ENCODE measurements at regions not wholly inside any gene's neighbourhood (a gene's known extent, or its start where the extent isn't known, plus 50 kb on each side); places are given as distances from the start of the nearest gene placed in this dataset.

- no peak overlapping the region for H3K27ac ChIP-seq
- H3K9me3 ChIP-seq: no peaks in the 10 kb centered on the region
- ATAC-seq (no peak), DNase-seq (no peak)
- H3K27me3 ChIP-seq: no peaks in the 10 kb centered on the region
- intact Hi-C loops (cut with DNase I): no loop called here
- no peaks in the 10 kb centered on the region for H3K4me1 ChIP-seq
- no peaks in the 10 kb centered on the region for H3K36me3 ChIP-seq
- no peak for TF ChIP-seq CTCF (IDR thresholded peaks at IDR 0.05)
- no peak overlapping the region for H3K4me3 ChIP-seq
These were observed 210.9 kb upstream of the E2F8 start for GRCh38 chr11:19451609-19452008.

- Histone ChIP-seq H3K4me3 (no peak overlapping the region), H3K27ac (no peak overlapping the region), H3K36me3 (no peaks in the 10 kb centered on the region), H3K9me3 (no peaks in the 10 kb centered on the region), H3K4me1 (no peaks in the 10 kb centered on the region), H3K27me3 (no peaks in the 10 kb centered on the region)
- TF ChIP-seq CTCF (IDR thresholded peaks at IDR 0.05): no peak
- intact Hi-C loops (cut with DNase I): no loop called here
- ATAC-seq (no peak), DNase-seq (no peak)
These were observed 209.5 kb upstream of the E2F8 start for GRCh38 chr11:19450282-19450681.

- no peak overlapping the region for H3K27ac ChIP-seq
- ATAC-seq (no peak), DNase-seq (peak in 2 of 4 donors; percentile 25 to 55)
- no peaks in the 10 kb centered on the region for H3K27me3 ChIP-seq
- H3K36me3 ChIP-seq: no peaks in the 10 kb centered on the region
- intact Hi-C loops (cut with DNase I): no loop called here
- TF ChIP-seq CTCF (IDR thresholded peaks at IDR 0.05): no peak
- H3K4me3 ChIP-seq: no peak overlapping the region
- H3K4me1 ChIP-seq: no peaks in the 10 kb centered on the region
- no peaks in the 10 kb centered on the region for H3K9me3 ChIP-seq
These were observed 207.9 kb upstream of the E2F8 start for GRCh38 chr11:19448651-19449050.

GRCh38 chr11:19447150-19447566, 206.4 kb upstream of the E2F8 start:
- H3K9me3 ChIP-seq: no peaks in the 10 kb centered on the region

GRCh38 chr11:19445771-19446170, 205.0 kb upstream of the E2F8 start:
- H3K4me3 ChIP-seq: no peak overlapping the region
- no peak for ATAC-seq
- no peak for DNase-seq
- TF ChIP-seq CTCF (IDR thresholded peaks at IDR 0.05): no peak
- H3K9me3 ChIP-seq: no peaks in the 10 kb centered on the region
- intact Hi-C loops (cut with DNase I): no loop called here
- no peak overlapping the region for H3K27ac ChIP-seq
- H3K36me3 ChIP-seq: no peaks in the 10 kb centered on the region
- no peaks in the 10 kb centered on the region for H3K4me1 ChIP-seq
- no peaks in the 10 kb centered on the region for H3K27me3 ChIP-seq

More at GRCh38 chr11:19447150-19447566, 206.4 kb upstream of the E2F8 start:
- Histone ChIP-seq H3K36me3 (no peaks in the 10 kb centered on the region), H3K4me3 (no peak overlapping the region), H3K27me3 (no peaks in the 10 kb centered on the region), H3K27ac (no peak overlapping the region), H3K4me1 (no peaks in the 10 kb centered on the region)
- no peak for TF ChIP-seq CTCF (IDR thresholded peaks at IDR 0.05)
- no peak for ATAC-seq
- intact Hi-C loops (cut with DNase I): no loop called here
- no peak for DNase-seq

Measured in left lung (tissue), 4 donors.